Lower lobe of right lung (tissue), 2 donors: ENCODE measurements at regions not wholly inside any gene's neighbourhood (a gene's known extent, or its start where the extent isn't known, plus 50 kb on each side); places are given as distances from the start of the nearest gene placed in this dataset.
"Not testable (repeated sequence)": the region's sequence is repeated elsewhere in the genome, so short reads cannot be mapped to it uniquely, and the experiment has no call there.

ENCODE experiments used
- ATAC-seq, 2 donors: fragments of 200-7000 bp; cut with Tn5 transposase; one replicate each; pipeline ENCODE4 v1.9.1; 2020 to 2022; ENCODE audit warnings: mild to moderate bottlenecking in 2 of 2, moderate library complexity in 2 of 2
- DNase-seq: peaks from one replicate; pipeline ENCODE4 v3.0.0-alpha.2; 2020
- H3K27ac ChIP-seq: fragments of 200-600 bp; one replicate; pipeline ENCODE4 v1.8.0; 2022
- H3K27me3 ChIP-seq: fragments of 200-600 bp; one replicate; pipeline ENCODE4 v1.8.0; 2022; ENCODE audit warnings: low read depth
- H3K36me3 ChIP-seq: fragments of 200-600 bp; one replicate; pipeline ENCODE4 v1.8.0; 2022; ENCODE audit warnings: mild to moderate bottlenecking
- H3K4me1 ChIP-seq: fragments of 200-600 bp; one replicate; pipeline ENCODE4 v1.8.0; 2022
- H3K4me3 ChIP-seq: fragments of 200-600 bp; one replicate; pipeline ENCODE4 v1.8.0; 2022; ENCODE audit warnings: mild to moderate bottlenecking
- H3K9me3 ChIP-seq: fragments of 200-600 bp; one replicate; pipeline ENCODE4 v1.8.0; 2022
- intact Hi-C: fragments of 100-400 bp; cut with DNase I; formaldehyde crosslinking; loops from one replicate; pipeline ENCODE4 v1.11.0; 2022
- TF ChIP-seq, protein P1 (sequence below): fragments of 200-600 bp; IDR thresholded peaks from one replicate; pipeline ENCODE4 v1.8.0; 2022; ENCODE audit warnings: antibody characterized with exemption, mild to moderate bottlenecking
- donor health status: DM: no; HTN: yes; CAD: no; lungs with severe emphysema.

DNA sequence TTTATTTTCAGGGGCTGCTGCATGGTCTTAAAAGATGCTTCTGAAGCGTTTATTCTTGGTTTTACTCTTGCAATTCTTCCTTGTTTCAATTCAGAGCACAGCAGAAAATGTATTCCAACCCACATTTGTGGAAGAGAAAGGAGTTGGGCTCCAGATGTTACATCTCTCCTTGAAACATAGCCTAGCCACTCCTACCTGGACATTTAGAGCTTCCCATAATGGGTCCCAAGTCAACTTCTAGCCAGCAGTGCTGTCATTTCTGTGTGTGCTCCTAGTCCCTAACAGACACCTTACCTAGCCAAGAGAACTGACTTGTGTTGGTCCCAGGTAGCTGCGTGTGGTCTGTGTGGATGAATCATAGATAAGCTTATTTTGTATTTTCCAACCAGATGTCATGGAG lies 61.2 kb upstream of the ANKRD55 start:
- Histone ChIP-seq H3K36me3 (no peaks in the 10 kb centered on the region), H3K27me3 (no peaks in the 10 kb centered on the region), H3K9me3 (no peaks in the 10 kb centered on the region), H3K4me3 (no peak overlapping the region), H3K4me1 (no peaks in the 10 kb centered on the region), H3K27ac (no peak overlapping the region)
- intact Hi-C loops = no loop called here
- ATAC-seq = no peak
- TF ChIP-seq, protein P1, sequence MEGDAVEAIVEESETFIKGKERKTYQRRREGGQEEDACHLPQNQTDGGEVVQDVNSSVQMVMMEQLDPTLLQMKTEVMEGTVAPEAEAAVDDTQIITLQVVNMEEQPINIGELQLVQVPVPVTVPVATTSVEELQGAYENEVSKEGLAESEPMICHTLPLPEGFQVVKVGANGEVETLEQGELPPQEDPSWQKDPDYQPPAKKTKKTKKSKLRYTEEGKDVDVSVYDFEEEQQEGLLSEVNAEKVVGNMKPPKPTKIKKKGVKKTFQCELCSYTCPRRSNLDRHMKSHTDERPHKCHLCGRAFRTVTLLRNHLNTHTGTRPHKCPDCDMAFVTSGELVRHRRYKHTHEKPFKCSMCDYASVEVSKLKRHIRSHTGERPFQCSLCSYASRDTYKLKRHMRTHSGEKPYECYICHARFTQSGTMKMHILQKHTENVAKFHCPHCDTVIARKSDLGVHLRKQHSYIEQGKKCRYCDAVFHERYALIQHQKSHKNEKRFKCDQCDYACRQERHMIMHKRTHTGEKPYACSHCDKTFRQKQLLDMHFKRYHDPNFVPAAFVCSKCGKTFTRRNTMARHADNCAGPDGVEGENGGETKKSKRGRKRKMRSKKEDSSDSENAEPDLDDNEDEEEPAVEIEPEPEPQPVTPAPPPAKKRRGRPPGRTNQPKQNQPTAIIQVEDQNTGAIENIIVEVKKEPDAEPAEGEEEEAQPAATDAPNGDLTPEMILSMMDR = no peak
- DNase-seq = no peak

DNA sequence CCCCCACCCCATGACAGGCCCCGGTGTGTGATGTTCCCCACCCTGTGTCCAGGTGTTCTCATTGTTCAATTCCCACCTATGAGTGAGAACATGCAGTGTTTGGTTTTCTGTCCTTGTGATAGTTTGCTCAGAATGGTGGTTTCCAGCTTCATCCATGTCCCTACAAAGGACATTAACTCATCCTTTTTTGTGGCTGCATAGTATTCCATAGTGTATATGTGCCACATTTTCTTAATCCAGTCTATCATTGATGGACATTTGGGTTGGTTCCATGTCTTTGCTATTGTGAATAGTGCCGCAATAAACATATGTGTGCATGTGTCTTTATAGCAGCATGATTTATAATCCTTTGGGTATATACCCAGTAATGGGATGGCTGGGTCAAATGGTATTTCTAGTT lies 59.7 kb upstream of the ANKRD55 start:
- intact Hi-C loops = not testable (repeated sequence)

DNA sequence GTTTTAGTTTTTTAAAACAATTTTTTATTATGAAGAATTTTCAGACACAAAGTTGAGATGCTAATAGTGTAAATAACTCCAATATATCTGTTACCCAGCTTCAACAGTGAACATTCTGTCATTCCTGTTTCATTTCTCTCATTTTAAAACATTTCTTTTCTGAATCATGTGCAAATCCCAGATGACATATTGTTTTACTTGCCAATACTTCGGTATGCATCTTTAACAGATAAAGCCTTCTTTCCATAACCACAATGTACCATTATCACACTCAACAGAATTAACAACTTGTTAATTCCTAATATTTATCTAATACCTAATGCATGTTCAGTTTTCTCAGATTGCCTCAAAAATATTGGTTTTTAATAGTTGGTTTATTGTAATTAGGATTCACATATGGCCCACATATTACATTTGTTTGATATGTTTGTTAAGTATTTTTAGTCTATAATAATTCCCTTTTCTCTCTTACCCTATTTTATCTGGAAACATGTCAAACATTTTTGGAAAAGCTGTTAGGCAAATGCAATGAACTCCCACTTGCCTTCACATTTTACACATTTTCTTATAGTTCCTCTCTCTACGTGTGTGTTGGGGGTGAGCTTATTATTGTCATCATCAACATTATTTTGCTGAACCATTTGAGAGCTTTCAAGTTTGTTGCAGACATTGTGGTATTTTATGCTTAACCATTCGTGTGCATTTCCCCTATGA lies 58.7 kb upstream of the ANKRD55 start:
- ATAC-seq = no peak
- Histone ChIP-seq H3K4me1 (no peaks in the 10 kb centered on the region), H3K27ac (no peak overlapping the region), H3K9me3 (no peaks in the 10 kb centered on the region), H3K27me3 (no peaks in the 10 kb centered on the region), H3K36me3 (no peaks in the 10 kb centered on the region), H3K4me3 (no peak overlapping the region)
- no peak for DNase-seq
- intact Hi-C loops = no loop called here
- TF ChIP-seq, protein P1 = no peak

More for the DNA sequence above, 59.7 kb upstream of the ANKRD55 start:
- not testable (repeated sequence) for H3K9me3 ChIP-seq, ATAC-seq, H3K36me3 ChIP-seq, H3K27ac ChIP-seq, H3K4me3 ChIP-seq, H3K27me3 ChIP-seq, H3K4me1 ChIP-seq, DNase-seq

DNA sequence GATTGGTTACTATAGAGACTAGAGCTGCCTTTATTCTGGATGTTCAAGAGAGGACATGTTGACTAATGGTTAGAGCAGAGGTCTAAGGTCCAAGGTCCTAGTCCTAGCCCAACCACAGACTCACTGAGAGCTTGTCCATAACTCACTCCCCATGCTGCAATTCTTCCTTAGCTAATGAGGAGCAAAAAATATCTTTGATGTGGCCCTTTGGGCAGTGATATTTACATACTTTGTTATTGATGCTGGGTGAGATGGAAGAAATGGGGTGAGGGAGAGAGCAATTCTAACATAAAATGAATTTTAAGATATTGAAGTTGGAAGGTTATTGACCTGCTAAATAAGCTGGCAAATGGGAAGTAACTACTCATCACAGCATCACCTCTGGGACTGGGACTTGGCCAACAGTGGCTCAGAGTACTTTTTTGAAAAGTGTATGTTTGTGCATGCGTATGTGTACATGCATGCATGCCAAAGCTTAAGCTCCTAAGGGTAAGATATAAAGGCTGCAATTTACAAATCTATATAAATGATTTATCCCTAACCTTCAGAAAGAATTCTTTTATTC lies 58.0 kb upstream of the ANKRD55 start:
- Histone ChIP-seq H3K27me3 (no peaks in the 10 kb centered on the region), H3K27ac (no peak overlapping the region), H3K9me3 (no peaks in the 10 kb centered on the region), H3K36me3 (no peaks in the 10 kb centered on the region), H3K4me1 (no peaks in the 10 kb centered on the region), H3K4me3 (no peak overlapping the region)
- DNase-seq (no peak), ATAC-seq (no peak)
- TF ChIP-seq, protein P1 = no peak
- intact Hi-C loops = no loop called here

DNA sequence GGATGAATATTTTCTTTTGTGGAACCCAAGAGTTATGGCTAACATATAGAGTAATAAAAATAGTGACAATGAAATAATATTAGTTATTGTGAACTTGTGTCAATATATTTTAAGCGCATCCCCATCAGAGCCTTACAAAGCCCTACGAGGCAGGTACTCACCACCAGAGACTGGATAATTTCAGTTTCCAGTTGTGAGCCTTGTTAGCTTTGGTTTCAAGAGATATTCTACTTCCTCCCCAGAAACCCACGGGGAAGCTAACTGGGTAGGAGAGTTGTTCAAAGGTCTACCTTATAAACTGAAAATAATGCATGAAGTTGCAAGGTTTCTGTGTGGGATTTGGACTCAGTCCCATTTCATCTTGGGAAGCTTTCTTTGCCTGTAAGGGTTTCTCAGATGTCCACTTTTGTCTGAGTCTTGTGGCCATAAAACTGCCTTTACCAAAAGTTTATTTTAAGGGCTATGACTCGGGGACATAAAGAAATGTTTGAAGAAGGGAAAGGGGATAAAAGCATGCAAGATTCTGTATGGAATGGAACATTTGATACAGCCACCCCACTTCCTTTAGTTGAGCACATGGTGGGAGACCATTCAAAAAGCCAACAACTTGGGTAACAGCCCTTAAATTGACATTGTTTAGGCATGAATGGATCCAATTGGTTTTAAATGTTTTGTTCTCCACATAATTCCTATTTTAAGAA lies 57.4 kb upstream of the ANKRD55 start:
- Histone ChIP-seq H3K9me3 (no peaks in the 10 kb centered on the region), H3K27me3 (no peaks in the 10 kb centered on the region), H3K4me3 (no peak overlapping the region), H3K27ac (no peak overlapping the region), H3K4me1 (no peaks in the 10 kb centered on the region), H3K36me3 (no peaks in the 10 kb centered on the region)
- TF ChIP-seq, protein P1 = no peak
- intact Hi-C loops = no loop called here
- no peak for ATAC-seq
- no peak for DNase-seq

DNA sequence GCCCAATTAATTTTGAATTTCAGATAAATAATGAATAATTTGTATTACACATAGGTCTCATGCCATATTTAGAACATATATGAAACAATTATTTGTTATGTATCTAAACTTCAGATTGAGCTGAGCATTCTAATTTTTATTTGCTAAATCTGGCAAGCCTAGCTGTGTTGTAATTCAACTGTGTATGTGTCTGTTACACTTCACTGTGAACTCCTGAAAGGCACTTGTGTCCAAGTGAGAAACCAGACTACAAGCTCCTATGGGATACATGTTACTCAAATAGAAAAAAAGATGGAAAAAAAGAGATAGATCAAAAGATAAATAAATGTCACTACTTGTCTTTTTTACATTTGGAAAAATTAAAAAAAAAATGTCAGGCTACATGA lies 56.5 kb upstream of the ANKRD55 start:
- intact Hi-C loops = no loop called here
- Histone ChIP-seq H3K9me3 (no peaks in the 10 kb centered on the region), H3K27ac (no peak overlapping the region), H3K4me3 (no peak overlapping the region), H3K36me3 (no peaks in the 10 kb centered on the region), H3K4me1 (no peaks in the 10 kb centered on the region), H3K27me3 (no peaks in the 10 kb centered on the region)
- ATAC-seq (no peak), DNase-seq (no peak)
- TF ChIP-seq, protein P1 = no peak
